ENCODE measurements at regions not wholly inside any gene's neighbourhood (a gene's known extent, or its start where the extent isn't known, plus 50 kb on each side); places are given as distances from the start of the nearest gene placed in this dataset.

GRCh38 chr7:125057963-125058362 is 128.3 kb upstream of the POT1 start:
- no peak for TF ChIP-seq POLR2A (IDR thresholded peaks at IDR 0.05; ENCODE audit: low read depth, low read length)
- no peak for TF ChIP-seq POLR2AphosphoS5 (IDR thresholded peaks at IDR 0.05; ENCODE audit: low read depth, low read length)
